ENCODE measurements at regions not wholly inside any gene's neighbourhood (a gene's known extent, or its start where the extent isn't known, plus 50 kb on each side); places are given as distances from the start of the nearest gene placed in this dataset.

GRCh38 chr2:21469564-21469963 lies 345.8 kb downstream of the TDRD15 start:
- Histone ChIP-seq H3K9ac (ENCODE audit: low read length) (no peak overlapping the region), H3K27me3 (ENCODE audit: low read length) (no peaks in the 10 kb centered on the region), H3K4me3 (ENCODE audit: low read length) (no peak overlapping the region), H3K9me2 (replicated peaks; ENCODE audit: insufficient read depth, low read length) (no peaks in the 10 kb centered on the region), H3K79me2 (ENCODE audit: low read length) (no peaks in the 10 kb centered on the region), H3K27ac (ENCODE audit: low read length) (no peak overlapping the region), H3K4me2 (ENCODE audit: low read depth, low read length, poor library complexity, severe bottlenecking) (no peak overlapping the region), H4K20me1 (ENCODE audit: insufficient read depth, low read depth, low read length) (no peaks in the 10 kb centered on the region), H2AFZ (ENCODE audit: low read length) (no peak overlapping the region), H3K36me3 (ENCODE audit: insufficient read depth, low read length) (no peaks in the 10 kb centered on the region), H3K9me3 (ENCODE audit: low read length) (no peaks in the 10 kb centered on the region), H3K4me1 (ENCODE audit: low read length) (no peaks in the 10 kb centered on the region)
- no peak for DNase-seq

GRCh38 chr2:21480162-21480561 lies 356.4 kb downstream of the TDRD15 start:
- no peak for DNase-seq
- Histone ChIP-seq H2AFZ (ENCODE audit: low read length) (no peak overlapping the region), H3K4me2 (ENCODE audit: low read depth, low read length, poor library complexity, severe bottlenecking) (no peak overlapping the region), H3K79me2 (ENCODE audit: low read length) (no peaks in the 10 kb centered on the region), H3K4me3 (ENCODE audit: low read length) (no peak overlapping the region), H4K20me1 (ENCODE audit: insufficient read depth, low read depth, low read length) (no peaks in the 10 kb centered on the region), H3K9me2 (replicated peaks; ENCODE audit: insufficient read depth, low read length) (no peaks in the 10 kb centered on the region), H3K9me3 (ENCODE audit: low read length) (no peaks in the 10 kb centered on the region), H3K9ac (ENCODE audit: low read length) (no peak overlapping the region), H3K4me1 (ENCODE audit: low read length) (no peaks in the 10 kb centered on the region), H3K27me3 (ENCODE audit: low read length) (no peaks in the 10 kb centered on the region), H3K27ac (ENCODE audit: low read length) (no peak overlapping the region), H3K36me3 (ENCODE audit: insufficient read depth, low read length) (no peaks in the 10 kb centered on the region)

- Histone ChIP-seq H3K27ac (ENCODE audit: low read length) (no peak overlapping the region), H3K9me3 (ENCODE audit: low read length) (no peaks in the 10 kb centered on the region), H3K9me2 (replicated peaks; ENCODE audit: insufficient read depth, low read length) (no peaks in the 10 kb centered on the region), H3K4me3 (ENCODE audit: low read length) (no peak overlapping the region), H3K4me1 (ENCODE audit: low read length) (no peaks in the 10 kb centered on the region), H3K27me3 (ENCODE audit: low read length) (no peaks in the 10 kb centered on the region), H4K20me1 (ENCODE audit: insufficient read depth, low read depth, low read length) (no peaks in the 10 kb centered on the region), H3K4me2 (ENCODE audit: low read depth, low read length, poor library complexity, severe bottlenecking) (no peak overlapping the region), H3K79me2 (ENCODE audit: low read length) (no peaks in the 10 kb centered on the region), H3K36me3 (ENCODE audit: insufficient read depth, low read length) (no peaks in the 10 kb centered on the region), H2AFZ (ENCODE audit: low read length) (no peak overlapping the region), H3K9ac (ENCODE audit: low read length) (no peak overlapping the region)
- DNase-seq, result no peak
Measured at GRCh38 chr2:21484643-21485042, 360.9 kb downstream of the TDRD15 start.

DNA sequence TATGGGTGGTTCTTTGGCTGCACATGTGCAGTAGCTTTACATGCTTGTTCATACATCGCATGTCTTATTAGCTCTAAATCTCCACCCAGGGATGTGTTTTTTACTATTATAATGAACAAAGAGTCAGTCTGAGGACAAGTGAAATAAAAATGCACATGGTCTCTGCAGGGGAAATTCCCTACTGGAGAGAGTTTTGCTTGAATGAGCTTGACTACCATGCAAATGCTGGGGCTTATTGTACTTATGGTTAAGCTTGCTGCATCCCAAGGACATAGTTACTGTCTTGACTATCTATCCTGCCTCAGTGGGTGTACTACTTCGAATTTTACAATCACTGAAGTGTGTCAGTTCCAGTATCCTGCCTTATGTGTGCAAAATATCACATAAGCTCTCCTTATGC lies 362.7 kb downstream of the TDRD15 start:
- H3K79me2 ChIP-seq (ENCODE audit: low read length), result no peaks in the 10 kb centered on the region
- no peaks in the 10 kb centered on the region for H3K9me2 ChIP-seq (replicated peaks; ENCODE audit: insufficient read depth, low read length)
- H3K27ac ChIP-seq (ENCODE audit: low read length), result no peak overlapping the region
- H3K4me2 ChIP-seq (ENCODE audit: low read depth, low read length, poor library complexity, severe bottlenecking), result no peak overlapping the region
- no peaks in the 10 kb centered on the region for H4K20me1 ChIP-seq (ENCODE audit: insufficient read depth, low read depth, low read length)
- no peak overlapping the region for H3K4me3 ChIP-seq (ENCODE audit: low read length)
- no peaks in the 10 kb centered on the region for H3K27me3 ChIP-seq (ENCODE audit: low read length)
- H3K9ac ChIP-seq (ENCODE audit: low read length), result no peak overlapping the region
- H3K36me3 ChIP-seq (ENCODE audit: insufficient read depth, low read length), result no peaks in the 10 kb centered on the region
- DNase-seq, result no peak
- no peak overlapping the region for H2AFZ ChIP-seq (ENCODE audit: low read length)
- H3K4me1 ChIP-seq (ENCODE audit: low read length), result no peaks in the 10 kb centered on the region
- no peaks in the 10 kb centered on the region for H3K9me3 ChIP-seq (ENCODE audit: low read length)

- Histone ChIP-seq H3K27ac (ENCODE audit: low read length) (no peak overlapping the region), H2AFZ (ENCODE audit: low read length) (no peak overlapping the region), H3K4me3 (ENCODE audit: low read length) (no peak overlapping the region), H3K9me3 (ENCODE audit: low read length) (no peaks in the 10 kb centered on the region), H3K9ac (ENCODE audit: low read length) (no peak overlapping the region), H3K36me3 (ENCODE audit: insufficient read depth, low read length) (no peaks in the 10 kb centered on the region), H3K79me2 (ENCODE audit: low read length) (no peaks in the 10 kb centered on the region), H3K27me3 (ENCODE audit: low read length) (no peaks in the 10 kb centered on the region), H3K4me2 (ENCODE audit: low read depth, low read length, poor library complexity, severe bottlenecking) (no peak overlapping the region), H3K4me1 (ENCODE audit: low read length) (no peaks in the 10 kb centered on the region), H3K9me2 (replicated peaks; ENCODE audit: insufficient read depth, low read length) (no peaks in the 10 kb centered on the region), H4K20me1 (ENCODE audit: insufficient read depth, low read depth, low read length) (no peaks in the 10 kb centered on the region)
- no peak for DNase-seq
Measured at GRCh38 chr2:21489080-21489479, 365.3 kb downstream of the TDRD15 start.

GRCh38 chr2:21498016-21498415 lies 374.2 kb downstream of the TDRD15 start:
- no peaks in the 10 kb centered on the region for H3K27me3 ChIP-seq (ENCODE audit: low read length)
- no peak overlapping the region for H3K4me3 ChIP-seq (ENCODE audit: low read length)
- H3K9me3 ChIP-seq (ENCODE audit: low read length), result no peaks in the 10 kb centered on the region; the same call in 1 of the 2 replicates
- H3K4me2 ChIP-seq (ENCODE audit: low read depth, low read length, poor library complexity, severe bottlenecking), result no peak overlapping the region
- H3K9me2 ChIP-seq (replicated peaks; ENCODE audit: insufficient read depth, low read length), result no peaks in the 10 kb centered on the region
- H3K79me2 ChIP-seq (ENCODE audit: low read length), result no peaks in the 10 kb centered on the region
- H3K4me1 ChIP-seq (ENCODE audit: low read length), result no peaks in the 10 kb centered on the region
- H2AFZ ChIP-seq (ENCODE audit: low read length), result no peak overlapping the region
- H3K9ac ChIP-seq (ENCODE audit: low read length), result no peak overlapping the region
- no peaks in the 10 kb centered on the region for H3K36me3 ChIP-seq (ENCODE audit: insufficient read depth, low read length)
- no peaks in the 10 kb centered on the region for H4K20me1 ChIP-seq (ENCODE audit: insufficient read depth, low read depth, low read length)
- H3K27ac ChIP-seq (ENCODE audit: low read length), result no peak overlapping the region
- no peak for DNase-seq

DNA sequence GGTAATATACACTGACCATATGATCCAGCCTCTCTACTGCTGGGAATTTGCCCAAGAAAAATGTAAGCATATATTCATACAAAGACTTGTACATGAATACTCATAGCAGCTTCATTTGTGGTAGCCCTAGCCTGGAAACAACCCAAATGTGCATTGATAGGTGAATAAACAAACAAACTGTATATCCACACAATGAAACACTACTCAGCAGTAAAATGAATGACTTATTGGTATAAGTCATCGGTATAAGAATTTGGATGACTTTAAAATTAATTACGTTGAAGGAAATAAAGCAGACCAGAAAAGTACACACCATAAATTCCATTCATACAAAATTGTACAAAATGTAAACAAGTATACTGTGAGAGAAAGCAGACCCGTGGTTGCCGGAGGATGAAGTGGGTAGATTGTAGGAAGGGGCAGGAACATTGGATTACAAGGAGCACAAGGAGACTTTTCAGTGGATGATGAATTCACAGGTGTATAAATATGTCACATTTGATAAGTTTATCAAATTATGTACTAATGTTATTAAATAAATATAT lies 376.7 kb downstream of the TDRD15 start:
- Histone ChIP-seq H3K79me2 (ENCODE audit: low read length) (no peaks in the 10 kb centered on the region), H3K9me3 (ENCODE audit: low read length) (no peaks in the 10 kb centered on the region), H3K9me2 (replicated peaks; ENCODE audit: insufficient read depth, low read length) (no peaks in the 10 kb centered on the region), H3K36me3 (ENCODE audit: insufficient read depth, low read length) (no peaks in the 10 kb centered on the region), H3K27ac (ENCODE audit: low read length) (no peak overlapping the region), H3K9ac (ENCODE audit: low read length) (no peak overlapping the region), H3K27me3 (ENCODE audit: low read length) (no peaks in the 10 kb centered on the region), H4K20me1 (ENCODE audit: insufficient read depth, low read depth, low read length) (no peaks in the 10 kb centered on the region), H2AFZ (ENCODE audit: low read length) (no peak overlapping the region), H3K4me3 (ENCODE audit: low read length) (no peak overlapping the region), H3K4me1 (ENCODE audit: low read length) (no peaks in the 10 kb centered on the region), H3K4me2 (ENCODE audit: low read depth, low read length, poor library complexity, severe bottlenecking) (no peak overlapping the region)
- DNase-seq, result no peak

DNA sequence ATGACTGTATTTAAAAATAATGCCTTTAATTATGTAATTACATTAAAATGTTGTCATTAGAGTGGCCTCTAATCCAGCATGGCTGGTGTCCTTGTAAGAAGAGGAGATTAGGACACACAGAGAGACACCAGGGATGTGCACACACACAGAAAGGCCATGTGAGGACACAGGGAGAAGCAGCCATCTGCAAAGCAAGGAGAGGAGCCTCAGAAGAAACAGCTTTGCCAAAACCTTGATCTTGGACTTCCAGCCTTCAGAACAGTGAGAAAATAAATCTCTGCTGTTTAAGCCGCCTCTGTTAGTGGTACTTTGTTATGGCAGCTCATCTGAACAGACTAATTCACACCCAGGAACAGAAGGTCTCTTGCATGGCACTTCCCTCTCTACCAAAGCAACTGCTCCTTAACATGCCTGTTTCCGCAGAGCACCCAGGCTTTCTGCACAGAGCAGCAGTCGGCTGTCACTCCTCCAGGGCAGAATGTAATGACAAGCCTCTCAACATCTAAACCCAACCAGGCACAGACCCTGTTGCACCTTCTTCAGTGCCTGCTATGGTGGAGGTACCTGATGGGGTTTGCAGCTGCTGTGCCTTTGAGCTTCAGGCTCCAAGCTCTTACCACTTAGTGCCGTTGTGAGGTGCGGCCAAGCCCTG lies 377.7 kb downstream of the TDRD15 start:
- Histone ChIP-seq H3K4me3 (ENCODE audit: low read length) (no peak overlapping the region), H3K27me3 (ENCODE audit: low read length) (no peaks in the 10 kb centered on the region), H3K9me3 (ENCODE audit: low read length) (no peaks in the 10 kb centered on the region), H4K20me1 (ENCODE audit: insufficient read depth, low read depth, low read length) (no peaks in the 10 kb centered on the region), H3K79me2 (ENCODE audit: low read length) (no peaks in the 10 kb centered on the region), H3K36me3 (ENCODE audit: insufficient read depth, low read length) (no peaks in the 10 kb centered on the region), H3K9me2 (replicated peaks; ENCODE audit: insufficient read depth, low read length) (no peaks in the 10 kb centered on the region), H3K9ac (ENCODE audit: low read length) (no peak overlapping the region), H3K4me2 (ENCODE audit: low read depth, low read length, poor library complexity, severe bottlenecking) (no peak overlapping the region), H3K4me1 (ENCODE audit: low read length) (no peaks in the 10 kb centered on the region), H3K27ac (ENCODE audit: low read length) (no peak overlapping the region), H2AFZ (ENCODE audit: low read length) (no peak overlapping the region)
- DNase-seq, result no peak

Measured in Karpas-422 (cell line).